Fibroblast of gingiva (primary cell): ENCODE measurements at regions not wholly inside any gene's neighbourhood (a gene's known extent, or its start where the extent isn't known, plus 50 kb on each side); places are given as distances from the start of the nearest gene placed in this dataset.
"Not testable (repeated sequence)": the region's sequence is repeated elsewhere in the genome, so short reads cannot be mapped to it uniquely, and the experiment has no call there.

Experiments used
- DNase-seq: peaks from one replicate; pipeline ENCODE4 v3.0.0-alpha.2; 2011; ENCODE audit warnings: low read depth

- DNase-seq, result no peak
Observed at GRCh38 chr16:87156195-87156594, 161.0 kb downstream of the C16orf95 start.

- DNase-seq, result no peak
Observed at GRCh38 chr16:87160234-87160636, 157.0 kb downstream of the C16orf95 start.

GRCh38 chr16:87160701-87161337 is 156.4 kb downstream of the C16orf95 start:
- no peak for DNase-seq

GRCh38 chr16:87161410-87161809 is 155.8 kb downstream of the C16orf95 start:
- DNase-seq, result not testable (repeated sequence)

GRCh38 chr16:87161822-87162676 is 155.1 kb downstream of the C16orf95 start:
- DNase-seq, result no peak

GRCh38 chr16:87162799-87163198 is 154.4 kb downstream of the C16orf95 start:
- not testable (repeated sequence) for DNase-seq

- DNase-seq, result no peak
Observed at GRCh38 chr16:87163637-87164036, 153.6 kb downstream of the C16orf95 start.

GRCh38 chr16:87165151-87165550 is 152.0 kb downstream of the C16orf95 start:
- DNase-seq, result no peak

- peak; percentile 60 for DNase-seq
Observed at GRCh38 chr16:87165885-87166284, 151.3 kb downstream of the C16orf95 start.

- peak; percentile 35 for DNase-seq
Observed at GRCh38 chr16:87166321-87166720, 150.9 kb downstream of the C16orf95 start.

GRCh38 chr16:87166934-87167333 is 150.3 kb downstream of the C16orf95 start:
- DNase-seq, result no peak

- DNase-seq, result peak; percentile 90
Observed at GRCh38 chr16:87169509-87169995, 147.6 kb downstream of the C16orf95 start.

- DNase-seq, result no peak
Observed at GRCh38 chr16:87170310-87170709, 146.9 kb downstream of the C16orf95 start.

- DNase-seq, result no peak
Observed at GRCh38 chr16:87171723-87172122, 145.5 kb downstream of the C16orf95 start.

- no peak for DNase-seq
Observed at GRCh38 chr16:87172632-87173031, 144.6 kb downstream of the C16orf95 start.

GRCh38 chr16:87173294-87173893 is 143.8 kb downstream of the C16orf95 start:
- no peak for DNase-seq

- DNase-seq, result no peak
Observed at GRCh38 chr16:87174061-87174460, 143.1 kb downstream of the C16orf95 start.

GRCh38 chr16:87176735-87177134 is 140.5 kb downstream of the C16orf95 start:
- no peak for DNase-seq

- DNase-seq, result no peak
Observed at GRCh38 chr16:87177673-87178072, 139.5 kb downstream of the C16orf95 start.

GRCh38 chr16:87178177-87178863 is 138.9 kb downstream of the C16orf95 start:
- no peak for DNase-seq

- DNase-seq, result no peak
Observed at GRCh38 chr16:87178977-87179376, 138.2 kb downstream of the C16orf95 start.

- DNase-seq, result no peak
Observed at GRCh38 chr16:87180069-87180468, 137.1 kb downstream of the C16orf95 start.
